ENCODE measurements at regions not wholly inside any gene's neighbourhood (a gene's known extent, or its start where the extent isn't known, plus 50 kb on each side); places are given as distances from the start of the nearest gene placed in this dataset.

DNA sequence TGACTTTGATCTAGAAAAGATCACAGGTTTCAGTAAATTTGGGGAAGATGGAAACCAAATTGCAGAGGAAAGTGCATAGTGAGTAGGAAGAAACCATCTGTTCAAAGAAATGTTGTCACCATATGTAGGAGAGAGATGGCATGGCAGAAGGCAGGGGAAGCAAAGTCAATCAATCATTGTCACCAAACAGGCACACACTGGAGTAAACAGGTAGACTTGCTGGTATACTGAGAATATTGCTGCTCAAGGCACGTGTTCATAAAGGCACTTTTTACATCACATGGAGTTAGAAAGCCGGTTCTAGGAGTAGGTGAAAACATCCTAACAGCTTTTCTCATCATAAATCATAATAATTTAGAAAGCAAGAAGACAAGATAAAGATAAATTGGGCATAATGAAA lies 550.5 kb upstream of the FAT1 start:
- Histone ChIP-seq H3K4me3 (ENCODE audit: insufficient read length, low read depth) (no peak overlapping the region), H3K36me3 (ENCODE audit: insufficient read depth, insufficient read length, low read length) (no peaks in the 10 kb centered on the region), H3K27me3 (ENCODE audit: insufficient read depth, insufficient read length) (no peaks in the 10 kb centered on the region), H3K9ac (ENCODE audit: insufficient read length, low read depth) (no peak overlapping the region), H3K9me3 (ENCODE audit: insufficient read depth, low read length) (no peaks in the 10 kb centered on the region), H3K4me1 (ENCODE audit: insufficient read depth, insufficient read length) (no peaks in the 10 kb centered on the region)
- TF ChIP-seq ZNF274 (IDR thresholded peaks at IDR 0.05; ENCODE audit: low read depth, low read length) (no peak), YY1 (IDR thresholded peaks at IDR 0.05; ENCODE audit: insufficient read depth, insufficient read length) (no peak), SUZ12 (IDR thresholded peaks at IDR 0.05; ENCODE audit: extremely low read depth, insufficient read depth, insufficient read length) (no peak)
- no peak for DNase-seq (ENCODE audit: low read depth, low spot score)

DNA sequence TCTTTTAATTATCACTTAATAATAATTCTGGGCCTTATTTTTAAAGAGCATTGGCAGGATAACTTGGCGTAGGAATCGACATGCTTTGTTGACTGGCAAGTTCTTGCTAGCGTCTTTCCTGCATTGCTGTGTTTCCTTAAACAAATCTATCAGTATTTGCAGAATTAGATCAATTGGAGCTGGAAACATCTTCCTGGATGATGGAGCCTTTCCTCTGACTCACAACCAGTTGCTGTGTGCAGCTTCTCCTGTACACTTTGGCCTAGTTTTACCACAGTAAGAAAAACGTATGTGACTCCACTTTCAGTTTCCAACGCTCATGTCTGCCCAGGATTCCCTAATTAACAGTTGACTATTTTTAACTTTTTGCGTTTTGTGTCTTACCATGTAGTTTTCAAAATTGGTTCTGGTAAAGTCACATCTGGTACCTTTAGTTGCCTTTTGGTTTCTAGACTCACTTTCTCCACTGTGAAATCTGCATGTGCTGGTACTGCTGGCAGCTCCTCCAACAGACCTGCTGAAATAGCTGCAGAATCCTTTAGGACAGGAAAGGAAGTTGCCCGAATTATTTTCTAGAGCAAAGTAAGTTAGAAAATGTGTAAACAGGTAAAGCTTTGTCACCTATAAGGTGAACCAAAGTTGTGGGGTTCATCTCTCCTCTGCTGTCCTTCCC lies 553.2 kb upstream of the FAT1 start:
- Histone ChIP-seq H3K4me3 (ENCODE audit: insufficient read length, low read depth) (no peak overlapping the region), H3K36me3 (ENCODE audit: insufficient read depth, insufficient read length, low read length) (no peaks in the 10 kb centered on the region), H3K9ac (ENCODE audit: insufficient read length, low read depth) (no peak overlapping the region), H3K9me3 (ENCODE audit: insufficient read depth, low read length) (no peaks in the 10 kb centered on the region), H3K27me3 (ENCODE audit: insufficient read depth, insufficient read length) (no peaks in the 10 kb centered on the region), H3K4me1 (ENCODE audit: insufficient read depth, insufficient read length) (no peaks in the 10 kb centered on the region)
- TF ChIP-seq YY1 (IDR thresholded peaks at IDR 0.05; ENCODE audit: insufficient read depth, insufficient read length), result no peak
- no peak for TF ChIP-seq SUZ12 (IDR thresholded peaks at IDR 0.05; ENCODE audit: extremely low read depth, insufficient read depth, insufficient read length)
- TF ChIP-seq ZNF274 (IDR thresholded peaks at IDR 0.05; ENCODE audit: low read depth, low read length), result no peak
- DNase-seq (ENCODE audit: low read depth, low spot score), result no peak

DNA sequence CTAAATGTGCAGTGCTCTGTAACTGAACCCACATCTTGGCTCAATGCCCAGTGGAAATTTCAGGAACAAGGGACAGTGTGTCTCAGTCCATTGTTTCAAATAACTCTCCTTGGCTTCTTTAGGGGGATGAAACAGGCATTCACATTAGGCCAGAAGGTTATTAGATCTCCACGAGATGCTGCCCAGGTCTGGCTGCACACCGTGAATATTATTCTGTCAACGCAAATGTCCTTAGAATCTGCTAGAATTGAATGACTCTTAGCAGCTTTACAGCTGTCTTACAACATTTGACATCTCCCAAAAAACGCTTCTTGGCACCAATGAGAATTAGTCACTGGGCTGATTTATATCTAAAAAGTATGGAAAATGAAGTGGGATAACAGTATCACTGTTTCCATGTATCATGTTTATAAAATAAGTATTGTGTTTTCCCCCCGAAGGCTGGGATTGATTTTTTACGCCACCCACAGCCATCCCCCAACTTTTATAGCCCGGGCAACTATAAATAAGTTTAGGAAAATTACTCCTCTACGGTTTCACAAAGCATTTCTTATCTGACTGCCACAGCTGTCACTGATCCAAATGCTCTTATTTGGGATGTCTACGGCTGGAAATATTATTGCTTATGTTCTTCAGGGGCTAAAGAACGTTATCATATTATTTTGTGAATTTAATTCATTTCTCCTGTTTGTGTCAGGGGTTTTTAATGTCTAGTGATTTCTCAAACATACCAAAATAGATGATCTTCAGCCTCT lies 559.7 kb upstream of the FAT1 start:
- Histone ChIP-seq H3K9ac (ENCODE audit: insufficient read length, low read depth) (no peak overlapping the region), H3K9me3 (ENCODE audit: insufficient read depth, low read length) (no peaks in the 10 kb centered on the region), H3K4me3 (ENCODE audit: insufficient read length, low read depth) (no peak overlapping the region), H3K4me1 (ENCODE audit: insufficient read depth, insufficient read length) (no peaks in the 10 kb centered on the region), H3K36me3 (ENCODE audit: insufficient read depth, insufficient read length, low read length) (no peaks in the 10 kb centered on the region), H3K27me3 (ENCODE audit: insufficient read depth, insufficient read length) (no peaks in the 10 kb centered on the region)
- TF ChIP-seq ZNF274 (IDR thresholded peaks at IDR 0.05; ENCODE audit: low read depth, low read length) (no peak), YY1 (IDR thresholded peaks at IDR 0.05; ENCODE audit: insufficient read depth, insufficient read length) (no peak), SUZ12 (IDR thresholded peaks at IDR 0.05; ENCODE audit: extremely low read depth, insufficient read depth, insufficient read length) (no peak)
- no peak for DNase-seq (ENCODE audit: low read depth, low spot score)

DNA sequence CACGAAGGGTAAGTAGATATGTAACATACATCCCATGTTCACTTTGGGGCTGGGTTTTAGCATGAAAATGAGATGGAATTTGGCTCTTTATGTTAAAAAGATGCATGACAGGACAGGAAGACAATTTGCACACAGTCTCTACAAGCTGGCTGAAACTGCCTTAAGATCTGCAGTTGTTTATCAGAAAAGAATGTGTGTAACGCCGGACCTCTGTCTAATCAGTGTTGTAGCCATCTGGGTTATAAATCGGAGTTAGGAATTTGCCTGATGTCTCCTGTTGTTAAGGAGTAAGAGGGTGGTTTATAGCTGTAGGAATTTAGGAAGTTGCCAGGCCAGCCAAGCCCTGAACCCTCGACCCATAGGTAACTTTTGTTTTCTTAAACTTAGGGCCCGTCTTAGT lies 562.9 kb upstream of the FAT1 start:
- Histone ChIP-seq H3K4me3 (ENCODE audit: insufficient read length, low read depth) (no peak overlapping the region), H3K9ac (ENCODE audit: insufficient read length, low read depth) (no peak overlapping the region), H3K9me3 (ENCODE audit: insufficient read depth, low read length) (no peaks in the 10 kb centered on the region), H3K36me3 (ENCODE audit: insufficient read depth, insufficient read length, low read length) (no peaks in the 10 kb centered on the region), H3K4me1 (ENCODE audit: insufficient read depth, insufficient read length) (no peaks in the 10 kb centered on the region), H3K27me3 (ENCODE audit: insufficient read depth, insufficient read length) (no peaks in the 10 kb centered on the region)
- no peak for TF ChIP-seq ZNF274 (IDR thresholded peaks at IDR 0.05; ENCODE audit: low read depth, low read length)
- TF ChIP-seq YY1 (IDR thresholded peaks at IDR 0.05; ENCODE audit: insufficient read depth, insufficient read length), result no peak
- TF ChIP-seq SUZ12 (IDR thresholded peaks at IDR 0.05; ENCODE audit: extremely low read depth, insufficient read depth, insufficient read length), result no peak
- no peak for DNase-seq (ENCODE audit: low read depth, low spot score)

DNA sequence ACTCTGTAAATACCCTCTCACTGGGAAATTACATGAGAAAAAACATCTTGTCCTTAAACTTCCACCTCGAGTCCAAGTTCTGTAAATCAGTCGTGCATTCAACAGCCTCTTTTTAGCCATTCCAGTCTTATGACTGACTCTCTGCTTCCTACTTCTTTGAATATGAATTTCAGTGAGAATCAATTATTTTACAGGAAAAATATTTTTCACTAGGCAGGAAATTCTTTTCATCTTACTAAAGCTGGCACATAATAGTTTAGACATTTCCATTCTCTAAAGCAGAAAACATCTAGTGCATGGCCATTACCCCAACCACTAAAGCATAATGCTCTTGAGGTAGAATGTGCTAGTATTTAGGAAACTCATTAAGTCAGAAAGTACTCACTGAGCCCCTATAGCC lies 565.7 kb upstream of the FAT1 start:
- H3K36me3 ChIP-seq (ENCODE audit: insufficient read depth, insufficient read length, low read length), result no peaks in the 10 kb centered on the region
- DNase-seq (ENCODE audit: low read depth, low spot score), result no peak
- TF ChIP-seq ZNF274 (IDR thresholded peaks at IDR 0.05; ENCODE audit: low read depth, low read length) (no peak), YY1 (IDR thresholded peaks at IDR 0.05; ENCODE audit: insufficient read depth, insufficient read length) (no peak), SUZ12 (IDR thresholded peaks at IDR 0.05; ENCODE audit: extremely low read depth, insufficient read depth, insufficient read length) (no peak)
- no peak overlapping the region for H3K4me3 ChIP-seq (ENCODE audit: insufficient read length, low read depth)
- H3K9ac ChIP-seq (ENCODE audit: insufficient read length, low read depth), result no peak overlapping the region
- no peaks in the 10 kb centered on the region for H3K9me3 ChIP-seq (ENCODE audit: insufficient read depth, low read length)
- no peaks in the 10 kb centered on the region for H3K4me1 ChIP-seq (ENCODE audit: insufficient read depth, insufficient read length)
- no peaks in the 10 kb centered on the region for H3K27me3 ChIP-seq (ENCODE audit: insufficient read depth, insufficient read length)

DNA sequence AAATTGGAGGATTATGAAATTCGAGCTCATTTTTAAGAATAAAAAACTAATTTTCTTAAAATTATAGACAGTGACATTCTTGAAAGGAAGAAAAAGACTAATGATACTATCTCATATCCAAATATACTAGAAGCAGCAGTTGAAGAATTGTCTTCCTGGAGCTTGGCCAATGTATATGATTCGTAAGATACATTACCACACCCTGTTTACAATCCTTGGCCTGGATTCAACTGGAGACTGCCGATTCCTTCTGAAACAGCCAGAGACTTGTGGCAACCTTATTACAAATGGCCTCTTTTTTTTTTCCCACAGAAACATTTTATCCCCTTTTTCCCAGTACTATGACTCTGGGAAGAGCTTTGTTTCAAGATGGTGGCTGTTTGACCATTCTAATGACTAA lies 571.2 kb upstream of the FAT1 start:
- no peak overlapping the region for H3K9ac ChIP-seq (ENCODE audit: insufficient read length, low read depth)
- no peaks in the 10 kb centered on the region for H3K4me1 ChIP-seq (ENCODE audit: insufficient read depth, insufficient read length)
- no peak overlapping the region for H3K4me3 ChIP-seq (ENCODE audit: insufficient read length, low read depth)
- no peaks in the 10 kb centered on the region for H3K36me3 ChIP-seq (ENCODE audit: insufficient read depth, insufficient read length, low read length)
- no peaks in the 10 kb centered on the region; the same call in 1 of the 2 replicates for H3K9me3 ChIP-seq (ENCODE audit: insufficient read depth, low read length)
- TF ChIP-seq SUZ12 (IDR thresholded peaks at IDR 0.05; ENCODE audit: extremely low read depth, insufficient read depth, insufficient read length) (no peak), ZNF274 (IDR thresholded peaks at IDR 0.05; ENCODE audit: low read depth, low read length) (no peak), YY1 (IDR thresholded peaks at IDR 0.05; ENCODE audit: insufficient read depth, insufficient read length) (no peak)
- DNase-seq (ENCODE audit: low read depth, low spot score), result no peak
- no peaks in the 10 kb centered on the region for H3K27me3 ChIP-seq (ENCODE audit: insufficient read depth, insufficient read length)

DNA sequence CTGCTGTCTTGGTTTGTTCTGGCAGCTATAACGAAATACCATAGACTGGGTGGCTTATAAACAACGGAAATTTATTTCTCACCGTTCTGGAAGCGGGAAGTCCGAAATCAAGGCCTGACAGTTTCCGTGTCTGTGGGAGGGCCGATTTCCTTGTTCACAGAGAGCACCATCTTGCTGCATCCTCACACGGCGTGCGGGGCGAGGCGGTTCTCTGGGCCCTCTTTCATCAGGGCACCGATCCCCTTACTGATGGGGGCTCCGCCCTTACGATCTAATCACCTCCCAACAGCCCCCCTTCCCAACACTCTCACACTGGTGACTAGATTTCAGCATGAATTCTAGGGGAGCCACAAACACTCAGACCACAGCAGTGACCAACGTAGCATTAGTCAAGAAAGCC lies 578.3 kb upstream of the FAT1 start:
- Histone ChIP-seq H3K4me3 (ENCODE audit: insufficient read length, low read depth) (no peak overlapping the region), H3K9ac (ENCODE audit: insufficient read length, low read depth) (no peak overlapping the region), H3K36me3 (ENCODE audit: insufficient read depth, insufficient read length, low read length) (no peaks in the 10 kb centered on the region), H3K4me1 (ENCODE audit: insufficient read depth, insufficient read length) (no peaks in the 10 kb centered on the region), H3K27me3 (ENCODE audit: insufficient read depth, insufficient read length) (no peaks in the 10 kb centered on the region), H3K9me3 (ENCODE audit: insufficient read depth, low read length) (no peaks in the 10 kb centered on the region)
- TF ChIP-seq SUZ12 (IDR thresholded peaks at IDR 0.05; ENCODE audit: extremely low read depth, insufficient read depth, insufficient read length) (no peak), YY1 (IDR thresholded peaks at IDR 0.05; ENCODE audit: insufficient read depth, insufficient read length) (no peak), ZNF274 (IDR thresholded peaks at IDR 0.05; ENCODE audit: low read depth, low read length) (no peak)
- no peak for DNase-seq (ENCODE audit: low read depth, low spot score)

Measured in NT2/D1 (cell line).